Upper lobe of right lung (tissue), 1 donor: ENCODE measurements at regions not wholly inside any gene's neighbourhood (a gene's known extent, or its start where the extent isn't known, plus 50 kb on each side); places are given as distances from the start of the nearest gene placed in this dataset.

Experiments
- ATAC-seq: fragments of 200-7000 bp; cut with Tn5 transposase; one replicate; pipeline ENCODE4 v1.9.1; 2020; ENCODE audit warnings: mild to moderate bottlenecking, moderate library complexity
- DNase-seq: peaks from one replicate; pipeline ENCODE4 v3.0.0-alpha.2; 2020
- H3K27ac ChIP-seq: fragments of 200-600 bp; one replicate; pipeline ENCODE4 v1.8.0; 2022
- H3K27me3 ChIP-seq: fragments of 200-600 bp; one replicate; pipeline ENCODE4 v1.8.0; 2022; ENCODE audit warnings: mild to moderate bottlenecking
- H3K36me3 ChIP-seq: fragments of 200-600 bp; one replicate; pipeline ENCODE4 v1.8.0; 2022
- H3K4me1 ChIP-seq: fragments of 200-600 bp; one replicate; pipeline ENCODE4 v1.8.0; 2022
- H3K4me3 ChIP-seq: fragments of 200-600 bp; one replicate; pipeline ENCODE4 v1.8.0; 2022; ENCODE audit warnings: mild to moderate bottlenecking
- H3K9me3 ChIP-seq: fragments of 200-600 bp; one replicate; pipeline ENCODE4 v1.8.0; 2022
- CTCF ChIP-seq: fragments of 200-600 bp; IDR thresholded peaks from one replicate; pipeline ENCODE4 v1.8.0; 2022; ENCODE audit warnings: antibody characterized with exemption
- intact Hi-C: fragments of 100-400 bp; cut with DNase I; formaldehyde crosslinking; loops from one replicate; pipeline ENCODE4 v1.11.0; 2022
- donor health status: DM: no; HTN: yes; CAD: no; lungs with severe emphysema.

- no peaks in the 10 kb centered on the region for H3K9me3 ChIP-seq
- no peaks in the 10 kb centered on the region for H3K4me1 ChIP-seq
- DNase-seq (peak; percentile 82), ATAC-seq (peak; percentile 82)
- H3K4me3 ChIP-seq = no peak overlapping the region
- H3K27me3 ChIP-seq = peaks cover 12% of the 10 kb centered on the region
- intact Hi-C loops = loop anchor here (10.0 kb wide), 1 partner anchor 231 kb away; no protein-coding TSS in a partner anchor
- H3K27ac ChIP-seq = no peak overlapping the region
- TF ChIP-seq CTCF = peak; percentile 88
- no peaks in the 10 kb centered on the region for H3K36me3 ChIP-seq
Observed at GRCh38 chr1:5745800-5746610, 246.2 kb downstream of the NPHP4 start.

- no peak overlapping the region for H3K27ac ChIP-seq
- no peak overlapping the region for H3K4me3 ChIP-seq
- H3K9me3 ChIP-seq = no peaks in the 10 kb centered on the region
- no peak for TF ChIP-seq CTCF
- DNase-seq = peak; percentile 59
- no peaks in the 10 kb centered on the region for H3K36me3 ChIP-seq
- H3K27me3 ChIP-seq = peaks cover 12% of the 10 kb centered on the region
- intact Hi-C loops = loop anchor here (10.0 kb wide), 1 partner anchor 230 kb away; no protein-coding TSS in a partner anchor
- no peak for ATAC-seq
- no peaks in the 10 kb centered on the region for H3K4me1 ChIP-seq
Observed at GRCh38 chr1:5744911-5745799, 247.1 kb downstream of the NPHP4 start.

- H3K27me3 ChIP-seq = peaks cover 12% of the 10 kb centered on the region
- ATAC-seq = no peak
- no peak overlapping the region for H3K27ac ChIP-seq
- no peaks in the 10 kb centered on the region for H3K4me1 ChIP-seq
- H3K36me3 ChIP-seq = no peaks in the 10 kb centered on the region
- DNase-seq = peak; percentile 46
- intact Hi-C loops = loop anchor here (10.0 kb wide), 1 partner anchor 230 kb away; no protein-coding TSS in a partner anchor
- no peaks in the 10 kb centered on the region for H3K9me3 ChIP-seq
- no peak for TF ChIP-seq CTCF
- H3K4me3 ChIP-seq = no peak overlapping the region
Observed at GRCh38 chr1:5744341-5744740, 247.9 kb downstream of the NPHP4 start.

GRCh38 chr1:5743435-5744095 is 248.7 kb downstream of the NPHP4 start:
- DNase-seq (peak; percentile 44), ATAC-seq (no peak)
- Histone ChIP-seq H3K27me3 (peaks cover 12% of the 10 kb centered on the region), H3K27ac (no peak overlapping the region), H3K36me3 (no peaks in the 10 kb centered on the region), H3K9me3 (no peaks in the 10 kb centered on the region), H3K4me3 (no peak overlapping the region), H3K4me1 (no peaks in the 10 kb centered on the region)
- intact Hi-C loops = loop anchor here (10.0 kb wide), 1 partner anchor 229 kb away; no protein-coding TSS in a partner anchor
- TF ChIP-seq CTCF = no peak

GRCh38 chr1:5742801-5743200 is 249.4 kb downstream of the NPHP4 start:
- ATAC-seq (no peak), DNase-seq (peak; percentile 57)
- no peaks in the 10 kb centered on the region for H3K4me1 ChIP-seq
- no peaks in the 10 kb centered on the region for H3K9me3 ChIP-seq
- H3K27me3 ChIP-seq = peaks cover 12% of the 10 kb centered on the region
- intact Hi-C loops = loop anchor here (10.0 kb wide), 1 partner anchor 228 kb away; no protein-coding TSS in a partner anchor
- H3K36me3 ChIP-seq = no peaks in the 10 kb centered on the region
- no peak for TF ChIP-seq CTCF
- no peak overlapping the region for H3K4me3 ChIP-seq
- no peak overlapping the region for H3K27ac ChIP-seq
